Peyer's patch (tissue), 4 donors: ENCODE measurements at regions not wholly inside any gene's neighbourhood (a gene's known extent, or its start where the extent isn't known, plus 50 kb on each side); places are given as distances from the start of the nearest gene placed in this dataset.

Source experiments
- DNase-seq, 3 donors: peaks; one replicate each; pipeline ENCODE4 v3.0.0-alpha.2; 2017 to 2019
- H3K27ac ChIP-seq, 4 donors: fragments of 200-600 bp; sonication (generic); one replicate each; pipeline ENCODE4 v1.5.1; 2016 to 2019
- H3K27me3 ChIP-seq, 2 donors: fragments of 200-600 bp; sonication (generic); one replicate each; pipeline ENCODE4 v1.5.1; 2019
- H3K36me3 ChIP-seq, 3 donors: fragments of 200-600 bp; sonication (generic); one replicate each; pipeline ENCODE4 v1.5.1; 2016 to 2019
- H3K4me1 ChIP-seq, 4 donors: fragments of 200-600 bp; sonication (generic); one replicate each; pipeline ENCODE4 v1.5.1; 2016 to 2019
- H3K4me3 ChIP-seq, 4 donors: fragments of 200-600 bp; sonication (generic); 1 replicate in 3 of 4; 2 replicates in 1 of 4; pipeline ENCODE4 v1.5.1; 2016 to 2019; ENCODE audit warnings: mild to moderate bottlenecking in 1 of 4
- H3K9me3 ChIP-seq, 4 donors: fragments of 200-600 bp; sonication (generic); one replicate each; pipeline ENCODE4 v1.5.1; 2016 to 2019; ENCODE audit warnings: mild to moderate bottlenecking in 1 of 4
- POLR2A ChIP-seq, 2 donors: fragments of 450-650 bp; IDR thresholded peaks; one replicate each; pipeline ENCODE4 v1.5.1; 2017; ENCODE audit warnings: antibody characterized with exemption in 2 of 2, mild to moderate bottlenecking in 2 of 2, moderate library complexity in 2 of 2
- TF ChIP-seq, protein P1 (sequence below), 6 experiments: fragments of 450-650 bp in 4 of 6; fragments of 200-600 bp in 2 of 6; sonication (generic) in 1 of 6; IDR thresholded peaks; one replicate each; pipeline ENCODE4 v1.5.1; 2017 to 2019; ENCODE audit warnings: antibody characterized with exemption in 6 of 6, mild to moderate bottlenecking in 3 of 6, moderate library complexity in 1 of 6

DNA sequence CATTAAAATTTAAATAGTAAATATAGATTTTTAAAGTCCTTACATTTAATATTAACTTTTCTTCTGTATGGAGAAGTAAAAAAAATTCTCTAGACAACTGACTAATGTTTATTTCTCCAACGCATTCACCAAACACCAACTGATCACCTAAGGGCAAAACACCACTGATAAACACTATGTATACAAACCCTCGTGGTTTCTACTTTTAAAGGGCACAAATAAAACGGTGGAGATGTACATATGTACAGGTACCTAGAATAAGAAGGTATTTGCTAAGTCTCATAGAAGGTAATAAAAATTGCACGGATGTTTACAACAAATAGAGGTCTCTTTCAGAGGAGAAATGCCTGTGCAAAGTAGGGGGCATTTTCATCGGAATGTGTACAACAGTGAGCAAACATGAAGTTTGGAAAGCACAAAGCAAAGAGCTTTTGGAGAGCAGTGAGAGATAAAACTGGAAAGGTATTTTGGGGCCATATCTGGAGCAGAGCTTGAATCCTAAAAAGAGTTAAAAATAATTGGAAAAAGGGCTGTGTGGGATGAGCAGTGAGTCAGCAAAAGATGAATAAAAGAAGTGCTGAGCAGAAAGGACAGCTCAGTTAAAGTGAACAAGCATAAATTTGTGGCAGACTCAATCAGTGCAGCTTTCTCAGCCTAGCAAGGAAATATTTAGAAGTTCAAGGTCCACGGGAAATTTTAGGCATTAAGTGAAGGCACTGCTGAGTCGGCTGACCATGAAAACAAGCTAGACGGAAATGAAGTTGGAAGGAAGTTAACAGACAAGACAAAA is 160.0 kb downstream of the TMEM161B start:
- H3K4me3 ChIP-seq = no peak overlapping the region
- no peaks in the 10 kb centered on the region for H3K27me3 ChIP-seq
- TF ChIP-seq POLR2A (IDR thresholded peaks at IDR 0.05) = no peak
- H3K4me1 ChIP-seq = no peaks in the 10 kb centered on the region
- H3K9me3 ChIP-seq = no peaks in the 10 kb centered on the region
- no peaks in the 10 kb centered on the region for H3K36me3 ChIP-seq
- no peak overlapping the region for H3K27ac ChIP-seq
- DNase-seq = no peak

DNA sequence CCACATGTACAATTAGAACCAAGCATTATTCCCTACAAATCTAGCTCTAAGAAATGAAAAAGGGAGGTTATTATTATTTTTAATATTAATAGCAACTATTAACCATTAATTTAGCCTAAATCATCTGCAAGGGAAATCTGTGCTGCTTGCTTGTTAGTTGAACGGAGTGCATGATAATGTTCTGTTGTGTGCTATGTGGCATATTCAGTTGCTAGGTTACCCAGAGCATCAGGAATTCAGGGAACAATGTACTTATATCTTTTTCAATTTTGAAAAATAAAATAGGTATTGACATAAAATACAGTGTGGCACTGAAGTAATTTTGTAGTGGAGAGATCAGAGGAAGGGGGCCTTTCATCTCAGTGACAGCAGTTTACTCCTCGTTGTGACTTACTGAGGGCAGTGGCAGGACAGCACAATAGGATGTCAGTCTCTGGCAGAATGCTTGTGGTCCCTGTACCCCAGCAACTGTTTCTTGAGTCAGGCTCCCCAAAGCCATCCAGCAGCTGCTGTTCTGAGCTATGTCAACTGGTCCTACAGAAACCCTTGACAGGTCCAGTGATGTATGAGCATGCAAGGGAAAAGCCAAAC is 173.6 kb downstream of the TMEM161B start:
- no peaks in the 10 kb centered on the region for H3K9me3 ChIP-seq
- no peak overlapping the region for H3K4me3 ChIP-seq
- TF ChIP-seq, protein P1, sequence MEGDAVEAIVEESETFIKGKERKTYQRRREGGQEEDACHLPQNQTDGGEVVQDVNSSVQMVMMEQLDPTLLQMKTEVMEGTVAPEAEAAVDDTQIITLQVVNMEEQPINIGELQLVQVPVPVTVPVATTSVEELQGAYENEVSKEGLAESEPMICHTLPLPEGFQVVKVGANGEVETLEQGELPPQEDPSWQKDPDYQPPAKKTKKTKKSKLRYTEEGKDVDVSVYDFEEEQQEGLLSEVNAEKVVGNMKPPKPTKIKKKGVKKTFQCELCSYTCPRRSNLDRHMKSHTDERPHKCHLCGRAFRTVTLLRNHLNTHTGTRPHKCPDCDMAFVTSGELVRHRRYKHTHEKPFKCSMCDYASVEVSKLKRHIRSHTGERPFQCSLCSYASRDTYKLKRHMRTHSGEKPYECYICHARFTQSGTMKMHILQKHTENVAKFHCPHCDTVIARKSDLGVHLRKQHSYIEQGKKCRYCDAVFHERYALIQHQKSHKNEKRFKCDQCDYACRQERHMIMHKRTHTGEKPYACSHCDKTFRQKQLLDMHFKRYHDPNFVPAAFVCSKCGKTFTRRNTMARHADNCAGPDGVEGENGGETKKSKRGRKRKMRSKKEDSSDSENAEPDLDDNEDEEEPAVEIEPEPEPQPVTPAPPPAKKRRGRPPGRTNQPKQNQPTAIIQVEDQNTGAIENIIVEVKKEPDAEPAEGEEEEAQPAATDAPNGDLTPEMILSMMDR (IDR thresholded peaks at IDR 0.05) = no peak
- TF ChIP-seq POLR2A (IDR thresholded peaks at IDR 0.05) = no peak
- H3K4me1 ChIP-seq = no peaks in the 10 kb centered on the region
- H3K36me3 ChIP-seq = no peaks in the 10 kb centered on the region
- H3K27ac ChIP-seq = no peak overlapping the region
- no peaks in the 10 kb centered on the region for H3K27me3 ChIP-seq
- DNase-seq = no peak

DNA sequence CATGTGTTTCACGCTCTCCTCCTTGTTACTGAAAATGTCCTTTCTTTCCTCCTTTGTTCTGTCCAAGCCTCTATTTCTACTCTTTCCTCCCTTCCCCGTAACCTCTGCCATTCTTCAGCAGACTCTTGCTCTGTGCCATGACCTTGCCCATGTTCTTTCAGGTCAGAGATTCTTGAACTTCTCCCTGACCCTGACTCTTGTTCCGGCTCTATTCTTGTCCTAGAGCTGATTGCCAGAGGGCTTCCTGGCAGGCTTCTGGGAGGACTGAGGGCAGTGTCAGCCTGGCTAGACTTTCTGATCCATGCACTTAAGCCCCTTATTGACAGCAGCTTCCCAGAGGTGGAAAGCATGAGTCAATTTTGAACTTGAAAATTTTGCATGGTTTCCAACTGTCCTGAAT is 174.2 kb downstream of the TMEM161B start:
- Histone ChIP-seq H3K9me3 (no peaks in the 10 kb centered on the region), H3K4me3 (no peak overlapping the region), H3K36me3 (no peaks in the 10 kb centered on the region), H3K27me3 (no peaks in the 10 kb centered on the region), H3K27ac (no peak overlapping the region), H3K4me1 (no peaks in the 10 kb centered on the region)
- TF ChIP-seq, protein P1 (IDR thresholded peaks at IDR 0.05) = no peak
- TF ChIP-seq POLR2A (IDR thresholded peaks at IDR 0.05) = no peak
- no peak for DNase-seq

DNA sequence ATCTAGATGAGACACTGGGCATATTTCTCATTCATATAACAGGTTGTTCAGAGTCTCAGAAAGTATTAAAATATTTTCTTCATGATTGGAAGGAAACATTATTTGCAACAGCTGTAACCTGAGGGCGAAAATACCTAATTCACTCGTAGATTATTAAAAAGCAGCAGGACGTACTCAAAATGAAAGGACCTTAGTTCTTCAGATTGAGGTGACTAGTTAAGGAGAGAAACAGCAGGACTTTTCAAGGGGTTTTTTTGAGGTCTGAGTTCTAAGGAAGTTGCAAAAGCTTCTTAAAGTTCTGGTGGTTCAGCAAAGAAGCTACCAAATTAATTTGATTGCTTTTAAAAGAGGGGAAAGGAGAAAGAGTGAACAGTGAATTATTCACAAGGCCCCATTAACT is 174.9 kb downstream of the TMEM161B start:
- no peak for TF ChIP-seq POLR2A (IDR thresholded peaks at IDR 0.05)
- TF ChIP-seq, protein P1 (IDR thresholded peaks at IDR 0.05) = no peak
- no peaks in the 10 kb centered on the region for H3K27me3 ChIP-seq
- no peak overlapping the region for H3K4me3 ChIP-seq
- H3K36me3 ChIP-seq = no peaks in the 10 kb centered on the region
- H3K9me3 ChIP-seq = no peaks in the 10 kb centered on the region
- H3K4me1 ChIP-seq = no peaks in the 10 kb centered on the region
- H3K27ac ChIP-seq = no peak overlapping the region
- no peak for DNase-seq

DNA sequence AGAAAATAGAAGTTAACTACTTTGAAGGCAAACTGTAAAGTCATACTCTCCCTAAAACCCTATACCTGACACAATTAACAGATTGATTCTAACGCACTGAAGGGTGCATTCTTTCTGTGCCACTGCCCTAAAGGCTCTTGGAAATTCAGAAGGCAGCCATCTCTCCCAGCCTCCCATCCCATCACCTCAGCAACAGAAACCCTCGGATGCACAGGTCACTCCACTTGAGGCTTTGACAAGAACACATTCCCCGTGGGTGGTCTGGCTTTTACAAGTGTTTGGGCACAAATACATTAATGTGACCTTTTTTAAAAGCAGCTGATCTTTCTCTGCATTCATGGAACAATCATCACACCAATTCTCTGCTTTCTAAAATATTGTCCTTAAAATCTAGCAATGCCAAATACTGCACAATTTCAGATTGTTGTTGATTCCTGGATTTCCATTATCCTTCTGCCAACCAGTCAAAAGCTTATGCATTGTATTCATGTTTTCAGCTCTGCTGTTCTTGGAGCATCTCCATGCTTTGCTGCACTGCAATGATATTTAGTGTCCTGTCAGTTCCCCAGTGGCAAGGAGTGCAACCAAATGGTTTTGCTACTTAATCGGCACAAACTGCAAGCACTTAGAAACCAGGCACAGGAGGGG is 175.6 kb downstream of the TMEM161B start:
- DNase-seq = no peak
- TF ChIP-seq POLR2A (IDR thresholded peaks at IDR 0.05) = no peak
- TF ChIP-seq, protein P1 (IDR thresholded peaks at IDR 0.05) = no peak
- H3K4me1 ChIP-seq = no peaks in the 10 kb centered on the region
- H3K36me3 ChIP-seq = no peaks in the 10 kb centered on the region
- H3K27ac ChIP-seq = no peak overlapping the region
- H3K9me3 ChIP-seq = no peaks in the 10 kb centered on the region
- no peaks in the 10 kb centered on the region for H3K27me3 ChIP-seq
- no peak overlapping the region for H3K4me3 ChIP-seq

DNA sequence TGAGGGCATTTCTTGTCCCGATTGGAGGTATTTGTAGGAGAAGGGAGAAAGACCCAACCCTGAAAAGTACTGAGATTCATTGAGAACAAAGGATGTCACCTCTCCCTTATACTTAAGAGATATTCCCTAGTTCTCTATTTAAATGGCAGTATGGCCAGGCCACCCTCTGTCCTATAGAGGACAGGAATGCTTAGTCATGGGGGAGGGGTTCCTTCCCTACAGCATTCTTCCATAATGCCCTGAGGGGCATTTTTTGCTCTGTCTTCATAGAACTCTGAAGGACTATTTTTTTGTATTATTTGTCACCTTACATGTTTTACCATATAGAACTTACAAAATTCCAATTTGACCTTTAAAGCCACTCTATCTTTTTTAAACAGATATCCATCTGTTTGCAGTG is 176.3 kb downstream of the TMEM161B start:
- no peaks in the 10 kb centered on the region for H3K27me3 ChIP-seq
- DNase-seq = no peak
- TF ChIP-seq, protein P1 (IDR thresholded peaks at IDR 0.05) = no peak
- no peak for TF ChIP-seq POLR2A (IDR thresholded peaks at IDR 0.05)

More for the DNA sequence above, 176.3 kb downstream of the TMEM161B start:
- H3K27ac ChIP-seq = no peak overlapping the region
- no peaks in the 10 kb centered on the region for H3K36me3 ChIP-seq
- no peak overlapping the region for H3K4me3 ChIP-seq
- no peaks in the 10 kb centered on the region for H3K9me3 ChIP-seq
- no peaks in the 10 kb centered on the region for H3K4me1 ChIP-seq
